DMS53 treated with DMSO at 0.1 percent for 48 hours (cell line): ENCODE measurements at regions not wholly inside any gene's neighbourhood (a gene's known extent, or its start where the extent isn't known, plus 50 kb on each side); places are given as distances from the start of the nearest gene placed in this dataset.

Experiments used
- DNase-seq: peaks from one replicate; lab custom pipeline; 2025; ENCODE audit not compliant: unreplicated experiment; lab: John Stamatoyannopoulos, UW

DNA sequence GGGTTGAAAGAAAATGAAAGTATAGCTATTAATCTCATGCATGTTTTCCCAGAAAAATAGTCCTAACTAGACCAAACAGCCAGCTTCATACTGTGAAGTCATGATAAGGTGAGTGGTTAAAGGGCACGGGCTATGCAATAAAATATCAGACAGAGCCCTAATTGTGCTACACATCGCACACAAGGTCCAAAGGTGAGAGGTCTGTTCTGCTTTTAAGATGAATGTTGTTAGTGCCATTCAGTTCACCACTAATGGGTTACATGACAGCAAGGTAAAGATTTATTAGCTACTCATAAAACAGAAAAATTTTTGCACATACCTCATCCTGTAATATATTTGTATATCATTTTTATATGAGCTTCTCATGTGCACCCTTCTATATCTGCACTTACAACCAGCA, 105.0 kb upstream of the STK17B start:
- DNase-seq, result no peak

DNA sequence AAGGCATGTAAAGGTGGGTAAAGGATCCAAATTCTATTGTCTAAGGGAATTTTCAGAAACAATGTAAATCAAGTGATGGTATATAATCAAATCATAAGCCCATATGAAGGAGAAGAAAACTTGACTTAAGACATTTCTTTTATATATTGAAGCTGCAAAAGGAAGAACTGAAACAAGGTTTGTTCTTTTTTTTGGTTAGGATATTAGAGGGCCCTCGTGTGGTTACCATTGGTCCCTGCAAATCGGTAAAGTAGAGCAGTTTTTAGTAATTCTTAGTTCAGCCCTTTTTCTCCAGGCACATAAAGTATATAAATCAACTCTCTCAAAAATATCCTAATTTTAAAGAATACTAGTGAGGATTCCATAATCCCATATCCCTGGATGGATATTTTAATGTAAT, 105.6 kb upstream of the STK17B start:
- no peak for DNase-seq

- DNase-seq, result no peak
These were observed 107.1 kb upstream of the STK17B start for GRCh38 chr2:196278491-196278911.

DNA sequence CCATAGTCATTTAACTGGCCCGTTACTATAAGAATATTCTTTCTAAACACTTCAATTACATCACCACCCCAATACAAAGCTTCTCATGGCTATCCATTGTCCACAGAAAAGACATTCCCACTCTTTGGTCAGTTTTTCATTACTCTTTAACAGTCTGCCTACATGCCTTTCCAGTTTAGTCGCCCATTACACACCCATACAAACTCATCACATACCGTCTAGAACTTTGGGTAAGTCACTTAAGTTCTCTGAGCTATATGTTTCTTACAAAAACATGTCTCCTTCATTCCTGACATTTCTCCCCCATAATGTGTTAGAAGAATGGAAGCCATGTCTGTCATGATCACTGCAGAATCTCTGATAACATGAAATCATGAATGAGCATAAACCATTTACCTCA, 108.2 kb upstream of the STK17B start:
- DNase-seq, result no peak

- DNase-seq, result no peak
These were observed 112.9 kb upstream of the STK17B start for GRCh38 chr2:196284144-196284844.

- no peak for DNase-seq
These were observed 113.6 kb upstream of the STK17B start for GRCh38 chr2:196284866-196285557.

DNA sequence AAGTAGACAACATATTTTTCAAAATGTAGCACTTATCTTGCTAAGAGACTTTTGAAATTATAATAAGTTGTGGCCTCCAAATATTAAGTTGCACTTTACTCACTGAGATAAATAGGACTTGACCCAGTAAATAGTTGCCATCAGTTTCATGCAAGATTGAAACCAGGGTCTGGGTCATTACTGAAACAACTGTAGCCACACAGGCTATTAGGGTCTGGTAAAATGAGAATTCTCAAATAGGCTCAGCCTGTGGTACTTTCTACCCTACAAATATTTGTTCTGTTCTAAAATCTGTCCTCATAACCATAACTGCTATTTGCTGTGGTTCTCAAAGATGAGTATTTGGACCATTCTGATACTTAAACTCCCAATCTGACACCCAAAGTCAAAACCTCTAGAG, 115.4 kb upstream of the STK17B start:
- DNase-seq, result no peak

GRCh38 chr2:196287523-196287922, 116.1 kb upstream of the STK17B start:
- DNase-seq, result no peak

- DNase-seq, result no peak
These were observed 116.7 kb upstream of the STK17B start for GRCh38 chr2:196288006-196288538.

DNA sequence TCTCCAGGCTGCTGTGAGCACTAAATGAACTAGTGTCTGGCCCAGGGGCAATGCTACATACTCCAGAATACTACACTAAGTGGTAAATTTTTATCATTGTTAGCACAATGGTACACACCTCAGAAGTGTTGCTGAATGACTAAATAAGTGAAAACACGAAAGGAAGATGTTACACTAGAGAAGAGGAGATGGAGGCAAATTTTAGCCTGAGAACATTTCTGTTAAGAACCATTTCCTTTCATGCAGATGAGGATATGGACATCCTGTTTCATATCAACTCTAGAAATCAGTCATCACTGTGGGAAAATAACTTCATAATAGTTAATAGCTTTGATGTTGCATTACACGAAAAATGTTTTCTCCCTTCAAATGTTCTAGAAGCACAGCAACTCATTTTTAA, 117.6 kb upstream of the STK17B start:
- DNase-seq, result no peak

DNA sequence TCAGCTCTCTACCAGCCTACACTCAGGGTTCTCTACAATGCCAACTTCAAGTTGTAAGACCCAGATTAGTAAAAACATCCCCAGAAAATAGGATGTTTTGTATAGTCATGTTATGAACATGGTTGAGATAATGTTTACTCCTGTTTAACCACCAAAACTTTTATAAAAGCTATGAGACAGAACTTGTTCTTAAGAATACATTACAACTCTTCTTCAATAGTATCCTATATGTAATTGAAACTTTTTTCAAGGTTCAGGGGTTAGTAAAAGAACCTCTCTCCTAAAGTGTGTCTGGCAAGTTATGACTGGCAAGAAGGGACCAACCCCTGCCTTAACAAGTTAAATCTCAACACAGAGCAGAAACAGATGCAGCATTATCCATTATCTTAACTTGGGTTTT, 118.8 kb upstream of the STK17B start:
- no peak for DNase-seq

GRCh38 chr2:196290569-196290968, 119.2 kb upstream of the STK17B start:
- no peak for DNase-seq

DNA sequence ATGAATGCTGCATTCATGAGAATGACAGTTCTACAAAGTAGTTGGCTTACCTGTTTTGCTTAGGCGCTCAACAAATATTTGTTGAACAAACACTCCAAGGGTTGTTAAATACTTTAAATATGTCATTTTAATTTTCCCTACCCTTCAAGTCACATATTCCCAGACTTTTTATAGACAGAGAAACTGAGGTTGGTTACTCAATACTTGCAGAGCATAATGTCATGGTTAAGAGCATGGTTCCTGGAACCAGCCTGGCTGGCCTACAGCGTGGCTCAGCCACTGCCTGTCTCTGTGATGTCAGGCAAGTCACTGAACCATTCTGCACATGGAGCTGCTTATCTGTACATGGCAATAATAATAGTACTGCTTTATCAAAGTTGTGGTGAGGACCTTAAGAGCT, 120.0 kb upstream of the STK17B start:
- DNase-seq, result peak; percentile 85

DNA sequence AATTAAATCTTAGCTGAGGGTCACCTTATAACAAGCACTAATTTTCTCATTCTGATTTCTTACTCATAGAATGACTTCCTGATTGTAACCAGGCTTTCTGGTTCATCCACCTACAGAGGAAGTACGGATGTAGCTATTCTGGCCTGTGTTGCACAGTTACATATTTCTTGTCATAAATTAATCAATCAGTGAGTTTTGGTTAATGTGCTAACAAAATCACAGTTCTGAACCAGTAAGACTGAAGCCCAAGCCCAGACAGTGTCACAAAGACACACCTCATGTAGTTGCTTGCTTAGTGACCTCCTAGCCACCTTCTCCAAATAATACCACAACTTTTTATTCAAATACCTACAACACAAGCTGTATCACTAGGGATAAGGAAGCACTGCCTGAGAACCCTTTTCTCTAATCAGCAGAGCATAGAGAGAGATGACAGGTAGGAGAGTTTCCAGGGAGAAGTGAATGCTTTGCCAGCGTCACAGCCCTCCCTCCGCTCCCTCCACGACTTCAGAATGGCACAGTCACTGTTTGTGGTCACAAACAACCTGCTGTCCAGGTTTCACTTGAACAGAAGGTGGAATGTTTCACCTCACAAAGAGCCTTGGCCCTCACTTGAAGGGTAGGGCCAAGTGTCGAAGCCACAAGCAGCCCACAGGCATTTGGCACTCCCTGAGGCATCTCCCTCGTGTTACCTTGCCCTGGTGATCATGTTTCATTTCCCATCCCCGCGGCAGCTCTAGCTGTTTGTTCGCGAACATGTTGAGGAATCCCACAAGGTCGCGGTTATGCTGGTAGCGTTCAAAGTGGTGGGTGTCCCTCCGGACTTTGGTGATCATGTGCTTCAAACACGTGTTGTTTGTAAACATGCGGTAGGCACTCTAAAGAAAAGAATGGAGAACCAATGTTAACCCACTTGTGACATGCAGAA, 120.8 kb upstream of the STK17B start:
- no peak for DNase-seq

DNA sequence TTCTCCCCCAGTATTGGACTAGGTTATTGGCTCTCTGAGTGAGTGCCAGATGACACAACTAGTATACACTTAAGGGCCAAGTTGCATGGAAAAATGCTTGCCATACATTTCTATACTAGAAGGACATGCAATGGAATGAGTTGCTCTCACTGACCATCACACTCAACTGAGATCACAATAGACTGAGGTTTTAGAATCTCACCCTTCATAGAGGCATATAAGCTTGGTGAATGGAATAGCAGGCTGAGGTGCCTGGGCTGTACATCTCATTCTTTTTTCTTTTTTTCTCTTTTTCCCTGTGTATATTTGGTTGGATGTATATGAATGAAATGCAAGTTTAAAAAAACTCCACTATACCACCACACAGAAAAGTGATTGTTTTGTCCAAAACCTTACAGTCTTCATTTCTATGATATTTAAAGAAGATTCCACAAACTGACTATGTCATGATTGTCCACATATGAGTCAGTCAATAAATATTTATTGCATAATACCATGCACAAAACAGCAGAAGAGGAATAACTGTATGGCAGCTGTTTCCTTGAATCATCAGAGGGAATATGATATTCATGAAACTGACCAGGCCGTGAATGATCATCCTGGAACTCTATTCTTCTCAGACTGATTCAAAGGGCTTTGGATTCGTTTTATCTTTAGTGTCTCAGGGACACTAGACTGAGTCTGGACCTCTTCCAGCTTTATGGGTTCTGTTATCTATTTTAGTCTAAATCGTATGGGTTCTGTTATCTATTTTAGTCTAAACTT, 122.6 kb upstream of the STK17B start:
- peak; percentile 69 for DNase-seq

DNA sequence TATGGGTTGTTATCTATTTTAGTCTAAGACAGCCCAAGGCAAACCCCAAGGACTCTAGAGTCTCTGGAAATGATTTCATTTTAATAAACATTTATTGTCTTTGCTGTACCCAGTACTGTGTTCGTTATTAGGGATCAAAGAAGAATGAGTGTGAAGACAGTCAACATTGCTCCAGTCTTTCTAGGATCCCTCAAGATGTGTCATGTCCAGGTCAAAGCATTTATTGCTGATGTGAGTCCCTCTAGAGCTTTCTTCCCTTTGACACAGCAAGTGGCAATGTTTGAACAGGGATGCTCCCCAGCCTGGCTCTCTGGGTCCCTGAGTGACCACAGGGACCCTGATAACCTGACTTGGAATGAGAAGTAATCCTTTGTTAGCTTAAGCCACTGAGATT, 123.1 kb upstream of the STK17B start:
- no peak for DNase-seq

GRCh38 chr2:196295005-196295404, 123.6 kb upstream of the STK17B start:
- no peak for DNase-seq

GRCh38 chr2:196298106-196298723, 126.8 kb upstream of the STK17B start:
- DNase-seq, result peak; percentile 16

DNA sequence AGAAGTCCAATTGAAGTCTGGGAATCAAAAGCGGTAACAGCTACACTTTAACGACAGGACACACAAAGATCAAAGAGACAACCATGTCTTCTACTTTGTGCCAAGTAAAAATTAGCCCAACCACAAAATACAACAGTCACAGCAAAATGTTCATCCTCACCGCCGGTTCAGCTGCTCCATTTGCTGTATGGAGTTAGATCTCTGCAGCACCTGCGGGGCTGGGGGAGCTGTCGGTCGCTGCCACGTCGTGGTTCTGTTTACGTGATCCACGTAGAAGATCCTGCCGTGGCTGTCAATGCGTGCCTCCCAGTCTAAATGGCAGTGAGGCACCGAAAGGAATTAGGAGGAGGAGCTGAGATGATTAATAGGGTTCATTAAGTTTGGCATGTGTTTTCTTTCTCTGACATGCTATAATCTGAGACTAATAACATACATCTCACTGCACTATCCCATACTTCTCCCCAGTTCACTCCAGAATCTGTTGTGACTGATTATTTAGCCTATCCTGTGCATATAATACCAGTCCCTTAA, 136.5 kb upstream of the STK17B start:
- no peak for DNase-seq

- DNase-seq, result no peak
These were observed 138.3 kb upstream of the STK17B start for GRCh38 chr2:196309691-196310090.
